OCI-LY3 (cell line): ENCODE measurements at regions not wholly inside any gene's neighbourhood (a gene's known extent, or its start where the extent isn't known, plus 50 kb on each side); places are given as distances from the start of the nearest gene placed in this dataset.

Source experiments
- CTCF ChIP-seq: fragments of 200-600, 300-600 bp; sonication (generic); IDR thresholded peaks from 2 replicates; pipeline ENCODE4 v1.5.1; 2014; ENCODE audit warnings: antibody characterized with exemption, low read length, low read depth
- EZH2phosphoT487 ChIP-seq: fragments of 200-600 bp; shearing (Covaris generic); IDR thresholded peaks from 2 replicates; pipeline ENCODE4 v1.6.1; 2018; ENCODE audit warnings: antibody characterized with exemption, mixed run types, low read depth

GRCh38 chr14:65208548-65208947, 106.2 kb upstream of the MAX start:
- TF ChIP-seq CTCF: no peak
- TF ChIP-seq EZH2phosphoT487: no peak
